Mucosa of rectum (tissue), 2 donors: ENCODE measurements at regions not wholly inside any gene's neighbourhood (a gene's known extent, or its start where the extent isn't known, plus 50 kb on each side); places are given as distances from the start of the nearest gene placed in this dataset.
"Not testable (repeated sequence)": the region's sequence is repeated elsewhere in the genome, so short reads cannot be mapped to it uniquely, and the experiment has no call there.

ENCODE experiments used
- H3K27ac ChIP-seq, 2 donors: one replicate each; pipeline ENCODE4 v1.7.0; 2013; ENCODE audit warnings: inconsistent platforms in 2 of 2, low read depth in 2 of 2, low read length in 2 of 2
- H3K27me3 ChIP-seq, 2 donors: one replicate each; pipeline ENCODE4 v1.7.0; 2013; ENCODE audit warnings: low read length in 2 of 2; ENCODE audit not compliant: control insufficient read depth in 2 of 2, insufficient read depth in 2 of 2
- H3K36me3 ChIP-seq, 2 donors: one replicate each; pipeline ENCODE4 v1.7.0; 2013; ENCODE audit warnings: low read length in 2 of 2; ENCODE audit not compliant: control insufficient read depth in 2 of 2, insufficient read depth in 2 of 2
- H3K4me1 ChIP-seq, 2 donors: one replicate each; pipeline ENCODE4 v1.7.0; 2013; ENCODE audit warnings: low read length in 2 of 2, mild to moderate bottlenecking in 1 of 2; ENCODE audit not compliant: control insufficient read depth in 2 of 2, insufficient read depth in 2 of 2
- H3K4me3 ChIP-seq, 2 donors: one replicate each; pipeline ENCODE4 v1.7.0; 2013; ENCODE audit warnings: low read length in 2 of 2
- H3K9ac ChIP-seq, 2 donors: one replicate each; pipeline ENCODE4 v1.7.0; 2013; ENCODE audit warnings: low read length in 2 of 2, low read depth in 1 of 2, mild to moderate bottlenecking in 1 of 2
- H3K9me3 ChIP-seq, 2 donors: one replicate each; pipeline ENCODE4 v1.7.0; 2013; ENCODE audit warnings: low read length in 2 of 2; ENCODE audit not compliant: control insufficient read depth in 2 of 2
- donor health status: healthy.
- donor health status: Normal muscosa, but diverticular disease.

DNA sequence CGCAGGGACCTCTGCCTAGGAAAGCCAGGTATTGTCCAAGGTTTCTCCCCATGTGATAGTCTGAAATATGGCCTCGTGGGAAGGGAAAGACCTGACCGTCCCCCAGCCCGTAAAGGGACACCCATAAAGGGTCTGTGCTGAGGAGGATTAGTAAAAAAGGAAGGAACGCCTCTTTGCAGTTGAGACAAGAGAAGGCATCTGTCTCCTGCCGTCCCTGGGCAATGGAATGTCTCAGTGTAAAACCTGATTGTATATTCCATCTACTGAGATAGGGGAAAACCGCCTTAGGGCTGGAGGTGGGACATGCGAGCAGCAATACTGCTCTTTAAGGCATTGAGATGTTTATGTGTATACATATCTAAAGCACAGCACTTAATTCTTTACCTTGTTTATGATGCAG, 188.2 kb upstream of the LRIG3 start:
- not testable (repeated sequence) for H3K9me3 ChIP-seq, H3K9ac ChIP-seq, H3K27me3 ChIP-seq, H3K4me1 ChIP-seq, H3K27ac ChIP-seq, H3K4me3 ChIP-seq, H3K36me3 ChIP-seq

DNA sequence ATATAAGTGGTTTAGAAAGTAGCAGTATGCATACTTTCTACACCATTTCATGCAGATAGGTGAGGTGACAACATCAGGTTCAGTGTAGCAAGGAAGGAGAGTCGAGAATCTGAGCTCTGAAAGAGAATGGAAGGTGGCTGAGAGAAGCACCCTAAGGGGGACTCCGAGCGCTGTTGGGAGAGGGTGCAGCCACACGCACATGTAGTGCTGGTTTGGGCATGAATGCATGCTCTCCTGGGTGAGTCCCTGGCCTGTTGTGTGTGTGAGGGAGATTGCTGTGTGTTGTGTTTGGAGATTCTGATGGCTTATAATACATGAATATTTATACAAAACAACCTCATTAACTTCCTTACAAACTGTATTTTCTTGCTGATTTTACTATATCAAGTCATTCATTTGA, 180.3 kb upstream of the LRIG3 start:
- H3K4me3 ChIP-seq = no peak overlapping the region

DNA sequence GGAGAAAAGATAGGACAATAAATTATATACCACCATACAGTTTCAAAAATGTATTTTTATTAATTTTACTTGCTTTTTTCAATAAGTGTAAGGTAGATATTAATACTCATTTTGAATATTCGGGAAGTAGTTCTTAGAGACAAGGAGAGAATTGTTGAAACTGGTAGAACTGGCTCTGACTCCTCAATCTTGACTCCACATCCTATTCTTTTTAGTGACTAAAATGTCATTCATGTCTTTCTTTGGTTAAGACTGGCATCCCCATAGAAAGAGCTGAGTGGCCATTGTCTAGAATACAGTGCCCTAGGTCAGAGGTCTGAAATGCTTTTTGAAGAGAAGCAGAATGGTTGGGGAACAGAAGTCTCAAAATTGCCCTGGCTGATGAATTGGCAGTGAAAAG, 177.6 kb upstream of the LRIG3 start:
- H3K4me1 ChIP-seq = no peaks in the 10 kb centered on the region
- no peak overlapping the region for H3K4me3 ChIP-seq
- H3K9me3 ChIP-seq = no peaks in the 10 kb centered on the region
- no peak overlapping the region for H3K9ac ChIP-seq
- no peak overlapping the region for H3K27ac ChIP-seq
- H3K36me3 ChIP-seq = no peaks in the 10 kb centered on the region
- H3K27me3 ChIP-seq = no peaks in the 10 kb centered on the region

More for the DNA sequence above, 180.3 kb upstream of the LRIG3 start:
- no peaks in the 10 kb centered on the region for H3K36me3 ChIP-seq
- H3K9ac ChIP-seq = no peak overlapping the region
- H3K4me1 ChIP-seq = no peaks in the 10 kb centered on the region
- no peaks in the 10 kb centered on the region for H3K27me3 ChIP-seq
- no peaks in the 10 kb centered on the region for H3K9me3 ChIP-seq
- H3K27ac ChIP-seq = no peak overlapping the region

DNA sequence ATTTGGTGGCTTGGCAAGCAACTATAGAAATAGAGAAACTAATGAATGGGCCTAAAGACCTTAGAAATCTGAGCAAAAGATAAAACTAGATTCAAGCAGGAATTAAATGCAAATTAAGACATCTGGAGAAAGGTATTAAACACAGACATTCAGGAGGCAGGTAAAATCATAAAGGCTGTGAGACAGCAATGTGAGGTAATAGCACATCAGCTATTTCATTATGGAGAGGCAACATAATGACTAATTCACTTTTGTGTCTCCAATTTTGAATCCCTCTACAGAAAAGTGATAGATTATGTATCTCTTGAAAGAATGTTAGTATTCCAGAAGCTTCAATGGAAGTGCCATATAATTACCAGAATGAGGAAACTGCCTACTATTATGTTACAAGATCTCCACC, 175.9 kb upstream of the LRIG3 start:
- Histone ChIP-seq H3K9me3 (no peaks in the 10 kb centered on the region), H3K27ac (no peak overlapping the region), H3K4me1 (no peaks in the 10 kb centered on the region), H3K4me3 (no peak overlapping the region), H3K36me3 (no peaks in the 10 kb centered on the region), H3K27me3 (no peaks in the 10 kb centered on the region), H3K9ac (no peak overlapping the region)

DNA sequence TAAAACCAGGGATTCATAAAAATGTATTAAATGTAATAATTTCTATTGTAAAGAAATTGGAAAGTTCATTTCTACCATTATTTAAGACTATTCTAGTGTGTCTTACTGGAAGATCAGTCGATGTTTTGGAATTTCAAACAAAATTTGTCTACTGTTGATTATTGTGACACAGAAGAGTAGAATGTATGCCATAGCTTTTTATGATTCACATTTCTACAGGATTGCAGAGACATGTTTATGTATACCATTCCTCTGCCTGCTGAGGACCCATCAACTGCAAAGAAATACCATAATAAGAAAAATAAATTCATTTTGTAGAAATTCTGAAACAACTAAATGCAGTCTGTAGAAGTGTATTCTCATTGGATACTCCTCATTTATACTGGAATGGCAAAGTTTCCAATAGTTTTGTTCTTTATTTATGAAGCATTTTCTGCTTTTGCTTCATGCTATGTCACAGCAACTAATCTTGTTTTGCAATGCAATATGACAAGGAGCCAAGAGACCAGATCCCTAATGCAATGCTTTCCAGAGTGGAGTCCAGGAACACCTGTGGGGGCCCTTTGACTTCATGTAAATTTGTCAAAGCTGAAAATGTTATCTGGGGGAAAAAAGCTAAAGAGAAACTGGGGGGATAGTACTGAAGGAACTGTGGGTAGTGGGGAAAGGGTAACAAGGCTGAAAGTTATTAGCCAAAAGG, 172.9 kb upstream of the LRIG3 start:
- no peaks in the 10 kb centered on the region for H3K4me1 ChIP-seq
- no peaks in the 10 kb centered on the region for H3K27me3 ChIP-seq
- no peak overlapping the region for H3K9ac ChIP-seq
- no peak overlapping the region for H3K27ac ChIP-seq
- no peaks in the 10 kb centered on the region for H3K36me3 ChIP-seq
- no peaks in the 10 kb centered on the region for H3K9me3 ChIP-seq
- no peak overlapping the region for H3K4me3 ChIP-seq

DNA sequence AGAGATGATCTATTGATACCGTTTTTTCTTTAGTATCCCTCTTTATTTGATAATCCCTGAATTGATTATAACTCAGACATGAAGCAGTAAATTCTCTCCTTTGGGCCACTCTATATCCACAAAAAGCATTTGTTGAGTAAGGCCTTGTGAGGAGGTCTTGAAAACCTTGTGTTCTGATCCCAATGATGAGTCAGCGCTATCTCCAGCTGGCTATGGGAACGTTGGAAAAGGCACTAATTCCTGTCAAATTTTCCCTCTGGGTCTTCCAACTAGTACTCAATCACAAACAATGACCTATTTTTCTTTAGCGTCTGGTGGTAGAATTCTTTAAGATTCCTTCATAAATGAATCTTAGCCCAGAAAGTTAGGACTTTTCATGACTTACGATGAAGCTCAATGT, 168.4 kb upstream of the LRIG3 start:
- Histone ChIP-seq H3K36me3 (no peaks in the 10 kb centered on the region), H3K9ac (no peak overlapping the region), H3K4me1 (peaks cover 0 to 9% of the 10 kb centered on the region in 2 donors), H3K27ac (no peak overlapping the region), H3K9me3 (no peaks in the 10 kb centered on the region), H3K27me3 (no peaks in the 10 kb centered on the region), H3K4me3 (no peak overlapping the region)

DNA sequence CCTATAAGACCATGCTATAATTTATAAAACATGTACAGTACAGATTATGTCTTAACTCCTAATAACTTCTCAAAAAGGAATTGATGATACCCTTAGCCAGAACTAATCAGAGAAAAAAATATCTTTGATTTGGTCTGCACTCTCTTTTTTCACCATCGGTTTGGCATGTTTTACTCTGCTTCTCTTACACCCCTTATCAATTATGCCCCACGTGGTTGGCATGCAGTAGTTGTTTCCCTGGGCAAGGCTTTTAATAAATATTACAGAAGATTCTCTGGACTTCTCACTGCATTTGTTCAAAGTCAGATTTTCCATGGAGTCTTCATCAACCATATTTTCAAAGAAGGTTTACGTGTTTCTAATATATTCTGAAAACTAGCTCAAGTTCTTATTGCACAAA, 167.4 kb upstream of the LRIG3 start:
- H3K9ac ChIP-seq = no peak overlapping the region
- H3K27me3 ChIP-seq = no peaks in the 10 kb centered on the region
- no peak overlapping the region for H3K4me3 ChIP-seq
- H3K4me1 ChIP-seq = peaks cover 0 to 13% of the 10 kb centered on the region in 2 donors
- H3K9me3 ChIP-seq = no peaks in the 10 kb centered on the region
- H3K36me3 ChIP-seq = no peaks in the 10 kb centered on the region
- H3K27ac ChIP-seq = no peak overlapping the region

DNA sequence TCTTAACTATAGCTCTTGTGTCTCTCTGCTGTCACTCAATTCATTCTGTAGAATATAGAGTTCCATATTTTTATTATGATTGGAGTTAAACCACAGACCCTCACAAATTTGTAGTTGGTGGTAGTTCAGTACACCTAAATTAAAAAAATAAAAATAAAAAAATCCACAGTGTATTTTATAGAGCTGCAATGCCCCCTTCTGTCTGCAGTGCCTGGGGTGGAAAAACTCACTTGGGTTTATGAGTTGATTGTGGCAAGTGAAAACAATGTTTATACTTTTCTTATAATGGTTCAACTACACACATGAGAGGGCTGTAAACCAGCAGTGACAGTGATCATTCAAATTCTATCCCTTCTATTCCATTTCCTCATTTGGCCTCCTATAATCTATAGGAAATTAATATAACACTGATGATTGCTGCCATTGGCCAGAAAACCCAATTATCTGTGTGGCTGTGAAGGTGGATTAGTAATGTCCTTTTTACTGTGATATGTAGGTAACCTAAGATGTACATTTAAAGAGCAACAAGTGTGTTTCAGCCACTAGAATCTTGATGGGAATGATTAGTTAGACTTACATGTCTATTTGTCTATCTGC, 166.9 kb upstream of the LRIG3 start:
- no peak overlapping the region for H3K27ac ChIP-seq
- no peaks in the 10 kb centered on the region for H3K36me3 ChIP-seq
- H3K4me3 ChIP-seq = no peak overlapping the region
- H3K9ac ChIP-seq = no peak overlapping the region
- no peaks in the 10 kb centered on the region for H3K9me3 ChIP-seq
- no peaks in the 10 kb centered on the region for H3K27me3 ChIP-seq
- H3K4me1 ChIP-seq = peaks cover 0 to 15% of the 10 kb centered on the region in 2 donors

DNA sequence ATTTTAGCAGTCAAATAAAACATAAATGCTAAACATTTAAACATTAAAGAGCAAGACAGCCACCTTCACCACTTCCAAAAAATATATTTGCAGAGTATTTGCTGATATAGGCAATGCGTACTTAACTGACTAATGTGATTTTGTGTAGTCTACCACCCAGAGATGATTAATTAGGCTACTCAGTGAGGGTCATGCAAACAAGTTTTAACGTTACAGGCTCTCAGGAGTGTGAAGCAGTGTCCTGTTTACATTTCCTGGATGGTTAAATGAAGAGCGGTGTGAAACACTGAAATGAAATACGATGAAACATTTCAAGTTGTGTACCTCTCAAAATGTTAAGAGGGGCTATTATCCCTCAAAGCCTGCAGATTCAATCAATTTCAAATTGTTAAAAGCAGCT, 165.8 kb upstream of the LRIG3 start:
- Histone ChIP-seq H3K27me3 (no peaks in the 10 kb centered on the region), H3K27ac (no peak overlapping the region), H3K9me3 (no peaks in the 10 kb centered on the region), H3K36me3 (no peaks in the 10 kb centered on the region), H3K9ac (no peak overlapping the region), H3K4me3 (no peak overlapping the region), H3K4me1 (peaks cover 0 to 15% of the 10 kb centered on the region in 2 donors)

DNA sequence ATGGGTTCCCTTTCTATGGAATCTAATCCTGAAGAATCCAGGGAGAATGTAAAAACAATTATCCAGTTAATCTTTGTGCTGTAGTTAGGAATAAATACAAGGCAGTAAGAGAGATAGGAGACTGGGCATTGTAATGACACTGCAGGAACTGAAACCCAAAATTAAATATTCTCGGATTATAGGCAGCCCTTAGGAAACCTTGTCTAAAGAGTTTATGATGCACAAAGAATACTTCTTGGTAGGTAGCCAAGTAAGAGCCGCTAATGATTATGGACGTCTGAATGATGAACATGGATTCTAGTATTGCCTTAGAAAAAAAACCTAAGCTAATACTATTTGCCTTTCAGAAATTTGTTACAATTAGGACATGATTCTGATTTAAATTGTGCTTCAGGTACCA, 165.4 kb upstream of the LRIG3 start:
- peaks cover 0 to 15% of the 10 kb centered on the region in 2 donors for H3K4me1 ChIP-seq
- H3K27me3 ChIP-seq = no peaks in the 10 kb centered on the region
- no peak overlapping the region for H3K27ac ChIP-seq
- H3K9ac ChIP-seq = peak overlapping the region in 1 of 2 donors; percentile 0
- H3K36me3 ChIP-seq = no peaks in the 10 kb centered on the region
- no peak overlapping the region for H3K4me3 ChIP-seq
- H3K9me3 ChIP-seq = no peaks in the 10 kb centered on the region
